Keratinocyte (primary cell): ENCODE measurements at regions not wholly inside any gene's neighbourhood (a gene's known extent, or its start where the extent isn't known, plus 50 kb on each side); places are given as distances from the start of the nearest gene placed in this dataset.

Experiments used
- DNase-seq: peaks from one replicate; pipeline ENCODE4 v3.0.0-alpha.2; 2011; ENCODE audit warnings: low read depth, missing footprints, low spot score
- FAIRE-seq: peaks from 2 replicates; lab custom pipeline; 2011; peaks lifted over from hg19 to GRCh38; lab: Jason Lieb, UNC
- H2AFZ ChIP-seq: 2 replicates; pipeline ENCODE4 v1.6.0; 2012; ENCODE audit warnings: low read length, control low read depth, inconsistent platforms; ENCODE audit not compliant: control insufficient read depth
- H3K27ac ChIP-seq: 2 replicates; pipeline ENCODE4 v1.5.1; 2011; ENCODE audit warnings: low read length; ENCODE audit not compliant: control insufficient read depth, insufficient read depth
- H3K27me3 ChIP-seq: 3 replicates; pipeline ENCODE4 v1.6.0; 2011; ENCODE audit warnings: low read length; ENCODE audit not compliant: control insufficient read depth, insufficient read depth; ENCODE audit errors: extremely low read depth
- H3K36me3 ChIP-seq, 2 experiments: 2 replicates in 1 of 2; 3 replicates in 1 of 2; pipeline ENCODE4 v1.5.1; 2011; ENCODE audit warnings: low read length in 2 of 2, mild to moderate bottlenecking in 1 of 2; ENCODE audit not compliant: control insufficient read depth in 2 of 2, insufficient read depth in 2 of 2; ENCODE audit errors: extremely low read depth in 1 of 2
- H3K4me1 ChIP-seq: 3 replicates; pipeline ENCODE4 v1.5.1; 2011; ENCODE audit warnings: low read length; ENCODE audit not compliant: control insufficient read depth, insufficient read depth; ENCODE audit errors: extremely low read depth
- H3K4me2 ChIP-seq: 3 replicates; pipeline ENCODE4 v1.6.0; 2011; ENCODE audit warnings: low read depth, low read length; ENCODE audit not compliant: control insufficient read depth, insufficient read depth; ENCODE audit errors: extremely low read depth
- H3K4me3 ChIP-seq, 3 experiments: fragments of 200-600 bp in 1 of 3; sonication (generic) in 1 of 3; 2 replicates in 2 of 3; 3 replicates in 1 of 3; pipeline ENCODE4 v1.5.1; 2011 to 2016; ENCODE audit warnings: low read length in 3 of 3, mild to moderate bottlenecking in 3 of 3, control low read depth in 2 of 3, inconsistent platforms in 1 of 3, low read depth in 1 of 3, mixed read lengths in 1 of 3, mixed run types in 1 of 3, moderate library complexity in 1 of 3; ENCODE audit not compliant: control insufficient read depth in 2 of 3, insufficient read depth in 2 of 3; ENCODE audit errors: extremely low read depth in 1 of 3
- H3K79me2 ChIP-seq: 2 replicates; pipeline ENCODE4 v1.6.0; 2012; ENCODE audit warnings: low read length; ENCODE audit not compliant: control insufficient read depth, insufficient read depth
- H3K9ac ChIP-seq: 3 replicates; pipeline ENCODE4 v1.6.0; 2011; ENCODE audit warnings: low read length; ENCODE audit not compliant: control insufficient read depth, insufficient read depth; ENCODE audit errors: extremely low read depth
- H3K9me1 ChIP-seq: 3 replicates; pipeline ENCODE4 v1.6.0; 2011; ENCODE audit warnings: low read length; ENCODE audit not compliant: control insufficient read depth, insufficient read depth; ENCODE audit errors: extremely low read depth
- H3K9me3 ChIP-seq: 2 replicates; pipeline ENCODE4 v1.5.1; 2012; ENCODE audit warnings: low read depth, low read length; ENCODE audit not compliant: control insufficient read depth
- H4K20me1 ChIP-seq: 3 replicates; pipeline ENCODE4 v1.6.0; 2011; ENCODE audit warnings: low read length; ENCODE audit not compliant: control insufficient read depth, insufficient read depth; ENCODE audit errors: extremely low read depth
- EZH2 ChIP-seq: IDR thresholded peaks from one replicate; pipeline ENCODE4 v1.6.1; 2012; ENCODE audit warnings: inconsistent platforms, mild to moderate bottlenecking, low read length, moderate library complexity
- dilution Hi-C: fragments of 300-500 bp; cut with MboI; formaldehyde crosslinking; loops from one replicate; pipeline ENCODE4 v1.7.0; 2020; ENCODE audit warnings: low sequenced_read_pairs; ENCODE audit not compliant: extremely low pct_ligation_motif_present
- TF ChIP-seq, protein P1 (sequence below), 3 experiments: IDR thresholded peaks in 1 of 3; conservative IDR thresholded peaks in 1 of 3; optimal IDR thresholded peaks in 1 of 3; 2 replicates in 2 of 3; 3 replicates in 1 of 3; pipeline versions ENCODE3 to v1.5.1; 2011; ENCODE audit warnings: low read length in 3 of 3, mild to moderate bottlenecking in 3 of 3, moderate library complexity in 2 of 3, control low read depth in 1 of 3, inconsistent platforms in 1 of 3; ENCODE audit not compliant: insufficient read depth in 2 of 3; ENCODE audit errors: extremely low read depth in 1 of 3

- peak overlapping the region; percentile 12 for H3K4me2 ChIP-seq
- no peak for FAIRE-seq
Observed at GRCh38 chr15:72991026-72991425, 61.2 kb upstream of the NEO1 start.

GRCh38 chr15:72983801-72984545, 68.3 kb upstream of the NEO1 start:
- Histone ChIP-seq H3K9me3 (no peaks in the 10 kb centered on the region), H3K27ac (no peak overlapping the region), H3K9me1 (no peaks in the 10 kb centered on the region), H2AFZ (no peak overlapping the region), H3K36me3 (no peaks in the 10 kb centered on the region), H3K27me3 (peaks cover 4% of the 10 kb centered on the region), H3K9ac (no peak overlapping the region), H3K4me2 (no peak overlapping the region), H3K79me2 (no peaks in the 10 kb centered on the region), H3K4me1 (no peaks in the 10 kb centered on the region), H3K4me3 (no peak overlapping the region), H4K20me1 (no peaks in the 10 kb centered on the region)
- DNase-seq (no peak), FAIRE-seq (no peak)
- TF ChIP-seq, protein P1, sequence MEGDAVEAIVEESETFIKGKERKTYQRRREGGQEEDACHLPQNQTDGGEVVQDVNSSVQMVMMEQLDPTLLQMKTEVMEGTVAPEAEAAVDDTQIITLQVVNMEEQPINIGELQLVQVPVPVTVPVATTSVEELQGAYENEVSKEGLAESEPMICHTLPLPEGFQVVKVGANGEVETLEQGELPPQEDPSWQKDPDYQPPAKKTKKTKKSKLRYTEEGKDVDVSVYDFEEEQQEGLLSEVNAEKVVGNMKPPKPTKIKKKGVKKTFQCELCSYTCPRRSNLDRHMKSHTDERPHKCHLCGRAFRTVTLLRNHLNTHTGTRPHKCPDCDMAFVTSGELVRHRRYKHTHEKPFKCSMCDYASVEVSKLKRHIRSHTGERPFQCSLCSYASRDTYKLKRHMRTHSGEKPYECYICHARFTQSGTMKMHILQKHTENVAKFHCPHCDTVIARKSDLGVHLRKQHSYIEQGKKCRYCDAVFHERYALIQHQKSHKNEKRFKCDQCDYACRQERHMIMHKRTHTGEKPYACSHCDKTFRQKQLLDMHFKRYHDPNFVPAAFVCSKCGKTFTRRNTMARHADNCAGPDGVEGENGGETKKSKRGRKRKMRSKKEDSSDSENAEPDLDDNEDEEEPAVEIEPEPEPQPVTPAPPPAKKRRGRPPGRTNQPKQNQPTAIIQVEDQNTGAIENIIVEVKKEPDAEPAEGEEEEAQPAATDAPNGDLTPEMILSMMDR (optimal IDR thresholded peaks at IDR 0.05 in 1 of 3, IDR thresholded peaks at IDR 0.05 in 1 of 3, conservative IDR thresholded peaks at IDR 0.05 in 1 of 3; ENCODE audit: extremely low read depth in 1 of 3, insufficient read depth in 2 of 3, low read length in 3 of 3) = no peak
- no peak for TF ChIP-seq EZH2
- dilution Hi-C loops = no loop called here

More at GRCh38 chr15:72991026-72991425, 61.2 kb upstream of the NEO1 start:
- DNase-seq = no peak
- TF ChIP-seq EZH2 = no peak
- TF ChIP-seq, protein P1 (optimal IDR thresholded peaks at IDR 0.05 in 1 of 3, IDR thresholded peaks at IDR 0.05 in 1 of 3, conservative IDR thresholded peaks at IDR 0.05 in 1 of 3; ENCODE audit: extremely low read depth in 1 of 3, insufficient read depth in 2 of 3, low read length in 3 of 3) = no peak
- no peak overlapping the region for H3K4me3 ChIP-seq
- dilution Hi-C loops = no loop called here
- H3K9me3 ChIP-seq = no peaks in the 10 kb centered on the region
- no peaks in the 10 kb centered on the region for H3K27me3 ChIP-seq
- H3K9ac ChIP-seq = no peak overlapping the region
- H3K4me1 ChIP-seq = peaks cover 11% of the 10 kb centered on the region
- no peak overlapping the region for H3K27ac ChIP-seq
- H3K9me1 ChIP-seq = no peaks in the 10 kb centered on the region
- no peaks in the 10 kb centered on the region for H3K36me3 ChIP-seq
- H2AFZ ChIP-seq = no peak overlapping the region
- H3K79me2 ChIP-seq = no peaks in the 10 kb centered on the region
- no peaks in the 10 kb centered on the region for H4K20me1 ChIP-seq
